GM10266 (cell line): ENCODE measurements at regions not wholly inside any gene's neighbourhood (a gene's known extent, or its start where the extent isn't known, plus 50 kb on each side); places are given as distances from the start of the nearest gene placed in this dataset.

Source experiments
- DNase-seq: peaks from one replicate; pipeline ENCODE4 v3.0.0; 2012; ENCODE audit errors: extremely low spot score
- TF ChIP-seq, protein P1 (sequence below): IDR thresholded peaks from 2 replicates; pipeline ENCODE4 v1.5.1; 2012; ENCODE audit warnings: mild to moderate bottlenecking, low read depth; ENCODE audit not compliant: control insufficient read depth, insufficient read depth; ENCODE audit errors: missing control alignments

DNA sequence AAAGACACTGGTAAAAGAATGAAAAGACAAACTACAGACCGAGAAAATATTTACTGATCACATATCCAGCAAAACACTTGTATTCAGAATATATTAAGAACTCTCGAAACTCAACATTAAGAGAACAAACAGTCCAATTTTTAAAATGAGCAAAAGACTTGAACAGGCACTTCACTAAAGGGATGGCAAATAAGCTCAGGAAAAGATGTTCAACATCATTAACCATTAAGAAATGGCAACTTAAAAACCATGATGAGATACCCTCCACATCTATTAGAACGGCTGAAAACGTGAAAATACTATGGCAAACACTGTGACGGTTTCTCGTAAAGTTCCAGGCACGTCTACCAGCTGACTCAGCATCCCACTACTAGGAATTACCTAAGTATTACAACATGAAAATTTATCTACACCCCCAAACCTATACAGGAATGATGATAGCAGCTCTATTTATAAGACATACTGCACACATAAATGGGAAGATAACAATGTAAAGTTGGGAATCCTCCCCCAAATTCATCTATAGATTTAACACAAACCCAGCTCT, 86.1 kb upstream of the PROK2 start:
- DNase-seq = no peak
- TF ChIP-seq, protein P1, sequence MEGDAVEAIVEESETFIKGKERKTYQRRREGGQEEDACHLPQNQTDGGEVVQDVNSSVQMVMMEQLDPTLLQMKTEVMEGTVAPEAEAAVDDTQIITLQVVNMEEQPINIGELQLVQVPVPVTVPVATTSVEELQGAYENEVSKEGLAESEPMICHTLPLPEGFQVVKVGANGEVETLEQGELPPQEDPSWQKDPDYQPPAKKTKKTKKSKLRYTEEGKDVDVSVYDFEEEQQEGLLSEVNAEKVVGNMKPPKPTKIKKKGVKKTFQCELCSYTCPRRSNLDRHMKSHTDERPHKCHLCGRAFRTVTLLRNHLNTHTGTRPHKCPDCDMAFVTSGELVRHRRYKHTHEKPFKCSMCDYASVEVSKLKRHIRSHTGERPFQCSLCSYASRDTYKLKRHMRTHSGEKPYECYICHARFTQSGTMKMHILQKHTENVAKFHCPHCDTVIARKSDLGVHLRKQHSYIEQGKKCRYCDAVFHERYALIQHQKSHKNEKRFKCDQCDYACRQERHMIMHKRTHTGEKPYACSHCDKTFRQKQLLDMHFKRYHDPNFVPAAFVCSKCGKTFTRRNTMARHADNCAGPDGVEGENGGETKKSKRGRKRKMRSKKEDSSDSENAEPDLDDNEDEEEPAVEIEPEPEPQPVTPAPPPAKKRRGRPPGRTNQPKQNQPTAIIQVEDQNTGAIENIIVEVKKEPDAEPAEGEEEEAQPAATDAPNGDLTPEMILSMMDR = no peak

DNA sequence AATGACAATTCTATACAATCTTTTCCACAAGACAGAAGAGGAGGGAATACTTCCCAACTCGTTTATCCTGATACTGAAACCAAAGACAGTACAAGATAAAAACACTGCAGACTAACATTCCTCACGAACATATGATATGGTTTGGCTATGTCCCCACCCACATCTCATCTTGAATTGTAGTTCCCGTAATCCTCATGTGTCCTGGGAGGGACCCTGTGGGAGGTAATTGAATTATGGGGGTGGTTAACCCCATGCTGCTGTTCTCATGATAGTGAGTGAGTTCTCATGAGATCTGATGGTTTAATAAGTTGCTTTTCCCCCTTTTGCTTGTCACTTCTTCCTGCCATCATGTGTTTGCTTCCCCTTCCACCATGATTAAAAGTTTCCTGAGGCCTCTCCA, 83.9 kb upstream of the PROK2 start:
- TF ChIP-seq, protein P1 = no peak

DNA sequence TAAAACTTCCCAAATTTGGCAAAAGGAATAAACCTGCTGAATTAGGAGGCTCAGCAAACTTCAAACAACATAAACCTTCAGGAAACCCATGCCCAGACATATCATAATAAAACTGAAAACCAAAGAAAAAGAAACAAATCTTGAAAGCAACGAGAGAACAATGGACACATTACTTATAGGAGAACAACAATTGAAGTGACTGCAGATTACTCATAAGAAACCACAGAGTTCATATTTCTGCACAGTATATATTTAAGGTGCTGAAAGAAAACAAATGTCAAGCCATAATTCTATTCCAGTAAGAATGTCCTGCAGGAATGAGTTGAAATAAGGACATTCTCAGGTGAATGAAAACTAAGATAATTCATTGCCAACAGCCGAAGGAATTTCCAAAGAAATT, 80.8 kb upstream of the PROK2 start:
- TF ChIP-seq, protein P1 = no peak
- DNase-seq = no peak

More for the DNA sequence above, 83.9 kb upstream of the PROK2 start:
- no peak for DNase-seq

DNA sequence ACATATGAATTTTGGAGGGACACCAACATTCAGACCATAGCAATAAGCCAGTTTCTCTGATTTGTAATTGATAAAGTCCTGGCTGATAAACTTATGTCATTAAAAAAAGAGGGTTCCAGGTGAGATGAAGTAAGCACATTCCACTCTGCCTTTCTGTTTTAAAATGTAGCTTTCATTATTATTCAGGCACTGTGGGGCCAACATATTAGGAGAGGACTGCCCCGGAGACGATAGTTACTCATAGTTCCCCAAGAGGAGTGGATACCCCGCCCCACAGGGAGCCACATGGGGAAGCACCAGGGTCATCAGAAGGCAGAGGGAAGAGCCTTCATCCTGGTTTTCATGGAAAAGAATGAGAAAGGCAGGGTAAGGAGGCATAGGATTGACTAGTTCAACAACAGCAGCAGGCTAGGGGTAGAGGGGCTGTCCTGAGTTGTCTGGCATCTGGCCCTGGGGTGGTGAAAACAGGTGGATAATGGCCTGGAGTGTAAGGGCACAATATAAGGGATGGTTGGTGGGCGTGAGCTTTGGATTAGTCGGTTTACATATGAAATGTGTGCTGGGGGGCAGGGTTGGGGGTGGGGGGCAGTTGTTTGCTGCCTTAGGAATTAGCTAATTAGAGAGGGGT, 78.7 kb upstream of the PROK2 start:
- DNase-seq = no peak
- TF ChIP-seq, protein P1 = no peak

DNA sequence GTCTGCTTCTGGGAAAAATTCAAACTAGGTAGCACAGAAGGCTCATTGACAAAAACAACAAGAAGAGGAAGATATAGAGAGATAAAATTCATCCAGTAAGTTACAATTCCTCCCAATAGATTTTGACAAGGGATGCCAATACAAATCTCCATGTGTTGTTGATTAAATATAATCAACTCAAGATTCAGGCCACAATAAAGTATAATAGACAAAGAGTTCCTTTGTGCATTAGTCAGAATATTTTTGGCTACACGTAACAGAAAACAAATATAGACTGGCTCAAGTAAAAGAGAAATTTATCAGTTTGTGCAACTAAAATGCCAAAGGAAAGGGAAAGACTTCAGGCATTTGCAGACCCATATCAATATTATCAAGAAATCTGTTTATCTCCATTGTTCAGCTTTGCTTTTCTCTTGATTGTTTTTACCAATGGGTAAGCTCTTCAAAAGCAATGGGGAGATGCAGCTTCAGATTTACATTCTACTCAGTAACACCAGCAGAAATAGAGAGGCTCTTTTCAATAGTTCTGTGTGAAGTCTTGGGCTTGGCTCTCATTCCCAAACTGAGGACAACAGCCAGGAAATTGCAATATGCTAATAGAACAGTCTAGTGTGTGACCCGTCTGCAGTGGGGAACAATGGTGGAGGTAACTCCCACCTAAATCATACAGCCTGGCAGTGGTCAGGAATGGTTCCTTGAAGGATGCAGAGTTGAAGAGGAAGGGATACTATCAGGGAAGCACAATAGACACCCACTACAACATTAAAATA, 77.6 kb upstream of the PROK2 start:
- DNase-seq = no peak
- TF ChIP-seq, protein P1 = no peak

DNA sequence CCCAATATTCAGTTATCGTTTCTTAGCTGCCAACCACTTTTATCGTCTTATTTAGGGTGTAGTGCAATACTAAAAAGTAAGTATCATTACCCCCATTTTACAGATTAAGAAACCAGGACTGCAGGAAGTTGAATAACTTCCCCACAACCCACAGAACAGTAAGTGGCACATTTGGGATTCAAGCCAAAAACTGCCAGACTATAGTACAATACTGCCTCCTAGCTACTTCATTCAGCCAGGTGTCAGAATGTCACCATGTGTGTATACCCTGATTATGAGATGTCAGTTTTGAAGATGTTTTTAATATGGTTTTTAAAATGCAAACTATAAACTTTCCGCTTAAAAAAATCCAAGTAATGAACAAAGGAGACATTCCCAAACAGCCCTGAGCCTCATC, 74.2 kb upstream of the PROK2 start:
- TF ChIP-seq, protein P1 = peak; percentile 34
- no peak for DNase-seq
